Loucy (cell line): ENCODE measurements at regions not wholly inside any gene's neighbourhood (a gene's known extent, or its start where the extent isn't known, plus 50 kb on each side); places are given as distances from the start of the nearest gene placed in this dataset.

Source experiments
- EZH2phosphoT487 ChIP-seq: fragments of 200-600 bp; IDR thresholded peaks from 2 replicates; pipeline ENCODE4 v1.6.1; 2018; ENCODE audit warnings: antibody characterized with exemption, mild to moderate bottlenecking, moderate library complexity, borderline replicate concordance
- TF ChIP-seq, protein P1 (sequence below): fragments of 200-600 bp; sonication (generic); conservative IDR thresholded peaks from 2 replicates; pipeline ENCODE4 v1.5.1; 2014; ENCODE audit warnings: mild to moderate bottlenecking, antibody characterized with exemption, low read length

DNA sequence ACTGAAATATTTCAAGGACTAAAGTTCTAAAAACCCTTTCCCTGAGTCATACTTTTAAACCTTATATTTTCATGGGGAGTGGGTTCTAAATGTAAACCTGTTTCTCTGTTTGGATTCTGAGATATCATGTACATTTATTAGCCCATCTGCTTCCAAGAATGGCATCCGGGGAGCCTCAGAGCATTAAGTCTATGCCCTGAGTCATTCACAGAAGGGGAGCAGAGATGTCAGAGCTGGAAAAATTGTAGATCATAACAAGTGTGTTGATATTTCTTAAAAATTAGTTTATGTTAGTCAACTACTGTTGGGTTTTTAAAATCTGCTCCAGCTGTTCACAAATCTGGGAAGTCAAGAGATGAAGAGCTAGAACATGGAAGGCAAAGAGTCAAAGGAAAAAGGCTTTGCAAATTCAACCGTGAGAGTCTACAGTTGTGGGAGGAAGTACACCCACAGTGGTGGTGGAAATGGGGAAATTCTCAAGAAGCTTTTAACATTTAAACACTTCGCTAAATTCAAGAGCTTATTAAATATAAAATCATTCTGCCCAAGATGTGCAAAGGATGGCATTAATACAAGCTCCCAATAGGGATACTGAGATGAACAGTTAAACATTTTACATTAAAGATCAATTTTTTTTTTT, 70.5 kb upstream of the FLRT2 start:
- TF ChIP-seq EZH2phosphoT487: no peak
- TF ChIP-seq, protein P1, sequence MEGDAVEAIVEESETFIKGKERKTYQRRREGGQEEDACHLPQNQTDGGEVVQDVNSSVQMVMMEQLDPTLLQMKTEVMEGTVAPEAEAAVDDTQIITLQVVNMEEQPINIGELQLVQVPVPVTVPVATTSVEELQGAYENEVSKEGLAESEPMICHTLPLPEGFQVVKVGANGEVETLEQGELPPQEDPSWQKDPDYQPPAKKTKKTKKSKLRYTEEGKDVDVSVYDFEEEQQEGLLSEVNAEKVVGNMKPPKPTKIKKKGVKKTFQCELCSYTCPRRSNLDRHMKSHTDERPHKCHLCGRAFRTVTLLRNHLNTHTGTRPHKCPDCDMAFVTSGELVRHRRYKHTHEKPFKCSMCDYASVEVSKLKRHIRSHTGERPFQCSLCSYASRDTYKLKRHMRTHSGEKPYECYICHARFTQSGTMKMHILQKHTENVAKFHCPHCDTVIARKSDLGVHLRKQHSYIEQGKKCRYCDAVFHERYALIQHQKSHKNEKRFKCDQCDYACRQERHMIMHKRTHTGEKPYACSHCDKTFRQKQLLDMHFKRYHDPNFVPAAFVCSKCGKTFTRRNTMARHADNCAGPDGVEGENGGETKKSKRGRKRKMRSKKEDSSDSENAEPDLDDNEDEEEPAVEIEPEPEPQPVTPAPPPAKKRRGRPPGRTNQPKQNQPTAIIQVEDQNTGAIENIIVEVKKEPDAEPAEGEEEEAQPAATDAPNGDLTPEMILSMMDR: no peak
